Skeletal muscle cell (primary cell): ENCODE measurements at regions not wholly inside any gene's neighbourhood (a gene's known extent, or its start where the extent isn't known, plus 50 kb on each side); places are given as distances from the start of the nearest gene placed in this dataset.
A peak's percentile ranks its signal among the peaks of the same experiment; 100 is the strongest.

Experiments
- DNase-seq: peaks from one replicate; pipeline ENCODE4 v3.0.0-alpha.2; 2010; ENCODE audit warnings: low read depth
- H3K4me3 ChIP-seq: 2 replicates; pipeline ENCODE4 v1.5.1; 2011; ENCODE audit warnings: low read depth, mild to moderate bottlenecking, control low read depth, low read length, moderate library complexity

- DNase-seq: no peak
- H3K4me3 ChIP-seq: no peak overlapping the region
Observed at GRCh38 chr9:20023961-20024571, 235.2 kb upstream of the SLC24A2 start.

- DNase-seq: no peak
- H3K4me3 ChIP-seq: no peak overlapping the region
Observed at GRCh38 chr9:20023210-20023905, 234.5 kb upstream of the SLC24A2 start.

GRCh38 chr9:20022410-20022809 lies 233.6 kb upstream of the SLC24A2 start:
- DNase-seq: peak; percentile 65

GRCh38 chr9:20016611-20017010 lies 227.8 kb upstream of the SLC24A2 start:
- no peak overlapping the region for H3K4me3 ChIP-seq
- no peak for DNase-seq

More at GRCh38 chr9:20022410-20022809, 233.6 kb upstream of the SLC24A2 start:
- no peak overlapping the region for H3K4me3 ChIP-seq

GRCh38 chr9:20015427-20015931 lies 226.6 kb upstream of the SLC24A2 start:
- no peak overlapping the region for H3K4me3 ChIP-seq
- no peak for DNase-seq

GRCh38 chr9:20014168-20014567 lies 225.3 kb upstream of the SLC24A2 start:
- DNase-seq: no peak
- no peak overlapping the region for H3K4me3 ChIP-seq

GRCh38 chr9:20012232-20012631 lies 223.4 kb upstream of the SLC24A2 start:
- H3K4me3 ChIP-seq: no peak overlapping the region
- no peak for DNase-seq

- no peak for DNase-seq
- no peak overlapping the region for H3K4me3 ChIP-seq
Observed at GRCh38 chr9:20009606-20010005, 220.8 kb upstream of the SLC24A2 start.

GRCh38 chr9:20002011-20002410 lies 213.2 kb upstream of the SLC24A2 start:
- DNase-seq: no peak
- H3K4me3 ChIP-seq: no peak overlapping the region

- DNase-seq: no peak
- H3K4me3 ChIP-seq: no peak overlapping the region
Observed at GRCh38 chr9:20001058-20001457, 212.2 kb upstream of the SLC24A2 start.

GRCh38 chr9:19999491-20000057 lies 210.7 kb upstream of the SLC24A2 start:
- H3K4me3 ChIP-seq: no peak overlapping the region
- peak; percentile 90 for DNase-seq

- DNase-seq: peak; percentile 39
- no peak overlapping the region for H3K4me3 ChIP-seq
Observed at GRCh38 chr9:19998823-19999455, 210.1 kb upstream of the SLC24A2 start.

GRCh38 chr9:19998153-19998552 lies 209.3 kb upstream of the SLC24A2 start:
- DNase-seq: no peak
- H3K4me3 ChIP-seq: no peak overlapping the region

GRCh38 chr9:19995619-19996018 lies 206.8 kb upstream of the SLC24A2 start:
- no peak for DNase-seq

GRCh38 chr9:19994296-19994695 lies 205.5 kb upstream of the SLC24A2 start:
- DNase-seq: peak; percentile 60

More at GRCh38 chr9:19995619-19996018, 206.8 kb upstream of the SLC24A2 start:
- no peak overlapping the region for H3K4me3 ChIP-seq

GRCh38 chr9:19992556-19992955 lies 203.7 kb upstream of the SLC24A2 start:
- no peak overlapping the region for H3K4me3 ChIP-seq
- DNase-seq: peak; percentile 67

More at GRCh38 chr9:19994296-19994695, 205.5 kb upstream of the SLC24A2 start:
- no peak overlapping the region for H3K4me3 ChIP-seq

- no peak for DNase-seq
- no peak overlapping the region for H3K4me3 ChIP-seq
Observed at GRCh38 chr9:19989213-19989612, 200.4 kb upstream of the SLC24A2 start.

GRCh38 chr9:19988281-19988680 lies 199.4 kb upstream of the SLC24A2 start:
- no peak for DNase-seq

GRCh38 chr9:19985081-19985480 lies 196.2 kb upstream of the SLC24A2 start:
- DNase-seq: no peak
- no peak overlapping the region for H3K4me3 ChIP-seq

More at GRCh38 chr9:19988281-19988680, 199.4 kb upstream of the SLC24A2 start:
- H3K4me3 ChIP-seq: no peak overlapping the region

- DNase-seq: no peak
Observed at GRCh38 chr9:19976226-19976625, 187.4 kb upstream of the SLC24A2 start.

More at GRCh38 chr9:19976226-19976625, 187.4 kb upstream of the SLC24A2 start:
- H3K4me3 ChIP-seq: no peak overlapping the region
